ENCODE measurements at regions not wholly inside any gene's neighbourhood (a gene's known extent, or its start where the extent isn't known, plus 50 kb on each side); places are given as distances from the start of the nearest gene placed in this dataset.

- TF ChIP-seq YY1 (IDR thresholded peaks at IDR 0.05; ENCODE audit: extremely low read depth, insufficient replicate concordance, low read depth, low read length) = no peak
- no peak for TF ChIP-seq ATF3 (IDR thresholded peaks at IDR 0.05)
- no peak for TF ChIP-seq POLR2A (IDR thresholded peaks at IDR 0.05; ENCODE audit: borderline replicate concordance, extremely low read depth, insufficient read depth, insufficient read length)
- TF ChIP-seq ELF1 (IDR thresholded peaks at IDR 0.05; ENCODE audit: borderline replicate concordance, low read depth) = no peak
- no peak for TF ChIP-seq EGR1 (IDR thresholded peaks at IDR 0.05; ENCODE audit: low read depth)
- no peak for TF ChIP-seq SIN3A (IDR thresholded peaks at IDR 0.05; ENCODE audit: low read depth)
- no peak for TF ChIP-seq RAD21 (IDR thresholded peaks at IDR 0.05; ENCODE audit: low read depth)
- TF ChIP-seq TCF7L2 (IDR thresholded peaks at IDR 0.05; ENCODE audit: borderline replicate concordance, extremely low read depth, insufficient read depth, insufficient read length) = no peak
- TF ChIP-seq EZH2phosphoT487 (IDR thresholded peaks at IDR 0.05; ENCODE audit: borderline replicate concordance) = no peak
Observed at GRCh38 chr20:57958050-57958420, 248.2 kb upstream of the PMEPA1 start (continued).

GRCh38 chr20:57957411-57958049, 247.7 kb upstream of the PMEPA1 start:
- Histone ChIP-seq H3K9me2 (ENCODE audit: insufficient read depth) (no peaks in the 10 kb centered on the region), H4K20me1 (ENCODE audit: insufficient read depth) (no peaks in the 10 kb centered on the region), H3K79me2 (ENCODE audit: insufficient read depth, low read length) (no peaks in the 10 kb centered on the region), H3K4me3 (replicated peaks in 1 of 2; ENCODE audit: low read depth in 1 of 2, low read length in 2 of 2) (no peak overlapping the region), H3K4me1 (ENCODE audit: control insufficient read depth in 1 of 2, insufficient read depth in 2 of 2, low read length in 2 of 2) (no peaks in the 10 kb centered on the region), H3K36me3 (ENCODE audit: control insufficient read depth in 1 of 2, insufficient read depth in 2 of 2, low read length in 2 of 2) (no peaks in the 10 kb centered on the region), H2AFZ (ENCODE audit: low read depth, low read length, poor library complexity, severe bottlenecking) (no peak overlapping the region), H3K9ac (ENCODE audit: low read length) (no peak overlapping the region), H3K27me3 (ENCODE audit: insufficient read depth, low read length) (peaks cover 5% of the 10 kb centered on the region; the same call in 1 of the 2 replicates), H3K27ac (ENCODE audit: low read depth, low read length) (no peak overlapping the region), H3K9me3 (ENCODE audit: control insufficient read depth in 1 of 2, insufficient read depth in 1 of 2, low read depth in 1 of 2, low read length in 2 of 2) (no peaks in the 10 kb centered on the region), H3K4me2 (ENCODE audit: low read length) (no peak overlapping the region)
- no peak for ATAC-seq
- RAD21 ChIA-PET (ENCODE audit: low non-redundant PET in 1 of 2, low total read pairs in 2 of 2, uncharacterized antibody in 2 of 2, unreplicated experiment in 2 of 2) = no interaction called here
- POLR2A ChIA-PET = no interaction called here
- no peak for TF ChIP-seq POLR2AphosphoS5 (IDR thresholded peaks at IDR 0.05; ENCODE audit: low read depth, low read length)
- TF ChIP-seq FOSL1 (IDR thresholded peaks at IDR 0.05; ENCODE audit: low read depth) = no peak
- TF ChIP-seq ZBTB33 (IDR thresholded peaks at IDR 0.05; ENCODE audit: extremely low read depth, insufficient replicate concordance, low read length) = no peak
- no peak for TF ChIP-seq YY1 (IDR thresholded peaks at IDR 0.05; ENCODE audit: extremely low read depth, insufficient replicate concordance, low read depth, low read length)
- TF ChIP-seq ATF3 (IDR thresholded peaks at IDR 0.05) = no peak
- no peak for TF ChIP-seq MAX (IDR thresholded peaks at IDR 0.05)
- no peak for TF ChIP-seq ZNF274 (IDR thresholded peaks at IDR 0.05; ENCODE audit: low read depth, low read length)
- TF ChIP-seq ELF1 (IDR thresholded peaks at IDR 0.05; ENCODE audit: borderline replicate concordance, low read depth) = no peak
- TF ChIP-seq REST (IDR thresholded peaks at IDR 0.05; ENCODE audit: low read depth) = no peak
- no peak for TF ChIP-seq CBX3 (IDR thresholded peaks at IDR 0.05; ENCODE audit: low read depth)
- TF ChIP-seq ZFX (IDR thresholded peaks at IDR 0.05) = no peak
- CTCF ChIA-PET = no interaction called here
- DNase-seq (ENCODE audit: low read depth, low spot score) = no peak
- intact Hi-C loops (cut with micrococcal nuclease) = no loop called here
- no TSS peak for BruUV-seq (replicated peaks)

Measured in HCT116 (cell line).